Activated CD8-positive, alpha-beta memory T cell treated with anti-CD3 and anti-CD28 coated beads, Interleukin-2, amount 50 U/mL, for 48 hours (primary cell): ENCODE measurements at regions not wholly inside any gene's neighbourhood (a gene's known extent, or its start where the extent isn't known, plus 50 kb on each side); places are given as distances from the start of the nearest gene placed in this dataset.

ENCODE experiments used
- DNase-seq: peaks from one replicate; pipeline ENCODE4 v3.0.0-alpha.2; 2020

DNA sequence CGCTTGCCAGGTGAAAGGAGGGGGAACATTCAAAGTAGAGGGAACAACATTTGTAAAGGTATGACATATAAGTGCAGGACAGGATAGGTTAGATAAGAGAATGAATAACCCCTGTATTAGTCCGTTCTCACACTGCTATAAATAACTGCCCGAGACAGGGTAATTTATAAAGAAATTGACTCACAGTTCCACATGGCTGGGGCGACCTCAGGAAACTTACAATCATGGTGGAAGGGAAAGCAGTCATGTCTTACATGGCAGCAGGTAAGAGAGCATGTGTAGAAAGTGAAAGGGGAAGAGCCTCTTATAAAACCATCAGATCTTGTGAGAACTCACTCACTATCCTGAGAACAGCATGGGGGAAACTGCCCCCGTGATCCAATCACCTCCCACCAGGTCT lies 223.8 kb downstream of the SOX9 start:
- DNase-seq = no peak

DNA sequence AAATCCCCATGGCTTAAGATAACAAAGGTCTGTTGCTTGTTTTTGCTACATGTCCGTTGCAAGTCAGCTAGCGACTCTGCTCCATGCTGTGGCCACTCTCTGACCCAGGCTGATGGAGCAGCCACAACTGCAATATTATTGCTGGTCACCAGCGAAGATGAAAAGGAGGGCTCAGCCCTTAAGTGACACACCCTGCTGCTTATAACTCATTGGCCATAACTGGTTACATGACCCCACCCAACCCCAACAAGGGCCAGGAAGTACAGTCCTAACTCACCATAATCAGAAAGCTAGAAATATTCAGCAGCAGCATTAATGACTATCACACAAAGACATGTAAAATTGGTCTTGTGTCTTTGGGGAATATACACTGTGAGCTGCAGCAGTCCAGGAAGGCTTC lies 224.3 kb downstream of the SOX9 start:
- DNase-seq = no peak

DNA sequence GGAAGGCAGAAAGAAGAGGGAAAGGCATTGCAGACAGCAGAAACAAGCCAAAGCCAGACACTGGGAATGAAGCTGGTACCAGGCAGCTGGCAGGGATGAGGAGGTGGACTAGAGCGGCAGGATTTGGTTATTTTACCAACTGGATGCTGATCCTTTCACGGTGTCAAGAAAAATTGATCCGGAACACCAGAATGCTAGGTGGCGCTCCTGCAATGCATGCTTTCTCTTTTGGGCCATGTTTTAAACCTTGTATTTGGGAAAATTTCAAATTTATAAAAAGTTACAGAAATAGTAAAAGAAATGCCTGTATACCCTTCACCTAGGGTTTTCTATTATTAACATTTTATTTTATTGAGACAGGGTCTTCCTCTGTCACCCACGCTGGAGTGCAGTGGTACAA lies 224.7 kb downstream of the SOX9 start:
- DNase-seq = no peak

DNA sequence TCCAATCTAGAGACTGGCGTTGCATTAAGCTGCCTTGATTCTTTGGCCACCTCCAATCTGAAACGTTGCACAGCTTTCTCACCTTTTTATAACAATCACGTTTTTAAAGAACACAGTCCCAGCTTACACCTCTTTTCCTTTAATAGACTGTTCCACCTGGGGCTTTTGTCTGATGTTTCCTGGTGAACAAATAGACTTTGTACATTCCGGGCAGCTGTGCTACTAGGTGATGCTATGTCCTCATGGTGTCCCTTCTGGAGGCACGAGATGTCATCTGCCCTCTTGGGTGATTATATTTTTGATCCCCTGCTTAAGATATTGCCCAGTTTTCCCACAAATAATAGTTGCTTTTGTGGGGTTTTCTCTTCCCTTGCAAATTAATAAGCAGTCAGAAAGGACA lies 225.5 kb downstream of the SOX9 start:
- no peak for DNase-seq

DNA sequence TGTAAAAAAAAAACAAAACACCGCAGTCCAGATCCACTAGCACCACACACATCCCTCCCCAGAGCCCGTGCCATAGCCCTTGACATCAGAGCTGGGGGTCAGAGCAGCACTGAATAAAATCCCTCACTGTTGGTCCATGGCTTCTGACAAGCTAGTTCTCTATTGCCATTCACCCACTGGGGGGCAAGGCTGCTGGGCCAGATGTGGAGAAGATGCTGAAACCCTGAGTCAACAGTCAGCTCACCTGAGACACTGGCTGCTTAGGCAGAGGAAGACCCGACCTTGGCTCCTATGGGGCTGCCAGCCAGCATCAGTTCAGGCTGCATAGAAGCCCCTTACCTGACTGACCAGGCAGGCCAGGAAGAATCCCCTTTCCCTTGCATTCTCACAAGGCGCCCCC lies 228.2 kb downstream of the SOX9 start:
- DNase-seq = no peak

DNA sequence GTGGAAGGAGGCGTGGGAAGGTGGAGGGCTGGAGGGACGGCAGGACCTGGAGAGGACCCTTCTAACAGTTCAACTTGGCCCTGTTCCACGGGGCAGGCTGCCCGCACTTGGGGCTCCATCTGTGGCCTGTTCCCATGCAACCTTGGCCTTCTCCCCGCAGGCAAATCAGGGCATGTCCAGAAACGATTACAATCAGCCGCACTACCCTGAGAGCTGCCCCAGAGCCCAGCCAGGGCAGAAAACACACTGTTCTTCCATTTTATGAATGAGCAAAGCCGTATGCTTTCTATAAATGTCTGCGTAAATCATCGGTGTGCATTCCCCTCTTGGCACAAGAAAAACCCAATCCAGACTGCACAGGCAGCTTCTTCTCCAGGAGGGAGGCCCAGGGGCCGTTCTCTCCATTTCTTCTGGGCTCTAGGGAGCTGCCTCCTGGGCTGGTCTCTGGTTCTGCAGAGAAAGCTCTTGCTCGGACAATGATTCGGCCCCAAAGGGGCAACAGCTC lies 228.7 kb downstream of the SOX9 start:
- DNase-seq = no peak

DNA sequence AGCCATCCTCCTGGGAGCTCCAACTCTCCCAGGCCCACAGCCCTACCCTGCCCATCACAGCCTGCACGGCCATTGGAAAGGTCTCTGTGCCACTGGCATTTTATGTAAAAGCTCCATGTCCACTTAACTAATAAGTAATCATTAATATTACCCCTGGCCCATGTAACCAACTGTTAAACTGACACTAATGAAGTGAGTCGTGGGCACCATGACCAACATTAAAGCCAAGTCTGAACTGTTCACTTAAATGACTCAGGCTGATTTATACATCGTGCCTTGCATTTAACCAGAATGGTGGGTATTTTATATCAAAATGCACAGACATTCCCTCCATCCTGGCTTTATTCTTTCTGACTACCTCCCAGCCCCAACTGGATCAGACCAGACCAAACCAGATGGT lies 229.3 kb downstream of the SOX9 start:
- no peak for DNase-seq

DNA sequence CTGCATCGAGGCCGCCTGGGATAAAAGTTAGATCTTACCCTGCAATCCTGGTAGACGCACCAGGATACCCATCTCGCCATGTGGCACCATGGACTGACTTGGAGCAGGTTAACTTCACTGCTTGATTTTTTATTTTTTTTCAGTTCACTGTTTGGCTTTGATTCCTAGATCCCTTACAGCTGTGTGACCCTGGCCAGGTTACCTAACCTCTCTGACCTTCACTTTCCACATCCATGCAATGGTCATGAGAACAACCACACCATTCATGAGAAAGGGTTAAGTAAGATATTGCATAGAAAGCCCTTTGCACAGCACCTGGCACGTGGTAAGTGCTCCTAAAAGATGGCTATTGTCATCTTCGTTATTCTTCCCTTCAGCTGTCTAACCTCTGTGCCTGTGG lies 230.5 kb downstream of the SOX9 start:
- no peak for DNase-seq

DNA sequence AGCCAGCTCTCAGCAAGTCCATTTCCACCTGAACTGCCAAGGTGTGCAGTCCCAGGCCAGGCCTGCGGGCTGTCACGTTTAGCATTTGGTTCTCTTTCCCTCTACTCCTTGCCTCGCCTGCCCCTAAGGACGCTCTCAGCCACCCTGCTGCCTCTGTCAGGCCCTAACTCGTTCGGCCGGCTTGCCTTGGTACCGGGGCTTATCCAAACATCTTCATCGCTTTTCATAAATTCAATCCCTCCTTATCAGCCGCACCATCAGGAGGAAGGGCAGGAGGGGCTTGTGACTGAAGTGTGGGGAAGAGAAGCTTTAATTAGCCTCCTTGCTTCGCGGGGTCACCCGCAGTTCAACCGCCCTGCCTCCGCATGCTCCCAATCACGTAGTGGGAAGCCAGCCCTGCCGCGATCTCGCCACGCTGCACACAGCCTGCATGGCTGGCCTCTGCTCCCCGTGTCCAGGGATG lies 231.1 kb downstream of the SOX9 start:
- DNase-seq = no peak

DNA sequence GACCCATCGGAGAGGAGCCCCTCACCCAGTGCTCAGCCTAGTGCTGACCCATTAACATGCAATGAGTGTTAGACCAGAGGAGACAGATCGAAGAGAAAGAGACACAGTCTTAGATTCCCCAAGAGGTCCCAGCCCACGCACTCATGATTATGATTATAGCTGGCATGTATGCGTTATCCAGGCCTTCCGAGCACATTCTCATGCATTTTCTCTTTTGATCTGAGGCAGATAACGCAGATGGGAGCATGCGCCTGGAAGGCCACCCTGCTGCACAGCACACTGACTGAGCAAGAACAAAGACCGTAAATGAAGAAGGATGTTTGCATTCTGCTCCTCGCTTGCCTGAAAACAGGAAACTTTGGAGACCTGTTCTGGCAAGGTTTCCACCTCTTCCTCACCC lies 232.7 kb downstream of the SOX9 start:
- no peak for DNase-seq

DNA sequence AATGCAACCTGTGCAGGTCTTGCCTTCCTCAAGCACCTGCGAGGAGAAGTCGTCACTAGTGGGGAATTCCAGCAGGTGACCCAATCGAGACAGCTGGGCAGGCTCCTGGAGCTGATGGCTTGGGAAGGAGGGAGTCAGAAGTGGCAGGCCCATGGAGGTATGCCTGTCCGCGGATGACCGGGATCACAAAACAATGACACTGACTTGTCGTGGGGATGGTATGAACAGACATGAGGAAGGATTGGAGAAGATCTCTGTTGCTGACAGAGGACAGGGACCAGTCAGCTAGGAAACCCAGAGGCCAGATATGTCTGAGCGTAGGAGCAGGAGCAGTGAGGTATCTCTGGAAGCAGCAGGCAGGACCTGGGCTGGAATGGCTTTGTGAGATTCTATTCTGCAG lies 233.3 kb downstream of the SOX9 start:
- no peak for DNase-seq

DNA sequence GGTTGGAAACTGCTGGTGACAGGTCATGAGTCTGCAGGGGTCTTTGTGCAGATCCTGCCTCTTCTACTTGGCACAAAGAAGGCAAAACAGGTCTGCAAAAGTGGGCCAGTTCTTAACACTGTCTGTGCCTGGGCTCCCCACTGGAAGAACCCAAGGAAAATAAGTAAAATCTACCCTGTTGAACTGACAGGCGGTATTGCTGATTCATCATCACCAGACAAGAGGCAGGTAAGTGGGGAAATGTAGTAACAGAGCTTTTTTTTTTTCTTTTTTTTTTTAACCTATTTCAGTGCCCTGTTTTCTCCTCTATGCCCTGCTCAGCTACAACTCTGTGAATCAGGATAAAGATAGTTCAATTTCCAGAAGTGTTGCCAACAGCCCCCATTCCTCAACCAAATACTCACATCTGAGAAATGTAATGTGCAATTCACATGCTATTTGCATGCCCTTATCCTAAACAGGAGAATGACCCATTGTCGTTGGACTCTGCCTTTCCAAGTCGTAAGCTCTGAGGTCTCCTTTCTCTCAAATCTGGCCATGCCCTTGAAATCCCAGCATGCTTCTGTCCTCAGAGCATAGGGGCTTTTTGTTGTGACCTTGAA lies 237.0 kb downstream of the SOX9 start:
- DNase-seq = no peak

DNA sequence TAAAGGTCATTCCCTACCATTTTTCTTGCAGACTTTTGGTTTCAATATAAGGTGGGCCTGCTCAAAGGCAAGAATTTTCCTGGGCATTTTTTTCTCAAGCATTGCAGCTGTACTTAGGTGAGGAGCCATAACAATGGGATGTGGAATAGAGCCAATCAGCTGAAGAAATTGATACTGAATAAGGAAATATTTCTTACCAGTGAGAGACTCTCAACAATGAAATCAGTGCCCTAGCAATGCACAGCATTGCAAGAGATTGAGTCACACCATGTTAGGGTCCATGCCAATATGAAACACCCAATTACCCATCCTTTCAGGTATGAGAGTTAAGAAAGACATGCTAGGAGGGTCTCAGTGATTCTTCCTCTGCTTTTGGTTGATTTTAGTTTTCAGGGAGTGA lies 237.6 kb downstream of the SOX9 start:
- no peak for DNase-seq

DNA sequence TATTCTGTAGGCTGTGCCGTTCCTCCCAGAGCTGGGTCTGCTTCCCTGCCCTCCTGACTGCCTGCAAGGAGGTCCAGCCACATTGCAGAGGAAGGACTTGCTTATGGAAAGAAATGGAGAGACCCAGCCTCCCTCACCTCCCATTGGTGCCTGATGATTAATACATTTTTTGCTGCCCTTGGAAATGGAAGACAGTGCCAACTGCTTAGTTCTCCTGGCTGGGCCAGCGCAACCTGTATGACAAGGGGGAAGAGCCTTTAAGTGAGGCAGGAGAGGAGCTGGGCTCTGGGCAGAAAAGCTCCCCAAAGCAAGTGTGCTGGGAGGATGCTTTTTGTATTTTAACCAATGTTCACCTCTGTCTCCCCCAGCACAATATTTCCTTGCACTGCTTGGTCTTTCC lies 238.5 kb downstream of the SOX9 start:
- no peak for DNase-seq

DNA sequence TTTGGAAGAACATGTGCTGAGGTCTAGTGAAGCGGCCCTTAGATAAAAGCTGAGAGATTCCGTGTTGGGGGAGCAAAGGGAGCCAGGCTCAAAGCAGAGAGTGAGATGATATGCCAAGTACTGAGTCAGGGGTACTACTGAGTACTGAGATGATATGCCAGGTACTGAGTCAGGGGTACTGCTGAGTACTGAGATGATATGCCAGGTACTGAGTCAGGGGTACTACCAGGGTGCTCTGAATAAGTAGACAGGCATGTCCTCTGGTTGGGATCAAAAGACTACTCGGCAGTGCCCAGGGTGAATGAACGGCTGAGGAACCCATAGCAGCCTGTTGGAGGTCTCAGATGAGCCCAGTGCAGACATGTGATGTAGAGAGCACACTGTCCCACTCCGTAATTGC lies 239.0 kb downstream of the SOX9 start:
- no peak for DNase-seq

DNA sequence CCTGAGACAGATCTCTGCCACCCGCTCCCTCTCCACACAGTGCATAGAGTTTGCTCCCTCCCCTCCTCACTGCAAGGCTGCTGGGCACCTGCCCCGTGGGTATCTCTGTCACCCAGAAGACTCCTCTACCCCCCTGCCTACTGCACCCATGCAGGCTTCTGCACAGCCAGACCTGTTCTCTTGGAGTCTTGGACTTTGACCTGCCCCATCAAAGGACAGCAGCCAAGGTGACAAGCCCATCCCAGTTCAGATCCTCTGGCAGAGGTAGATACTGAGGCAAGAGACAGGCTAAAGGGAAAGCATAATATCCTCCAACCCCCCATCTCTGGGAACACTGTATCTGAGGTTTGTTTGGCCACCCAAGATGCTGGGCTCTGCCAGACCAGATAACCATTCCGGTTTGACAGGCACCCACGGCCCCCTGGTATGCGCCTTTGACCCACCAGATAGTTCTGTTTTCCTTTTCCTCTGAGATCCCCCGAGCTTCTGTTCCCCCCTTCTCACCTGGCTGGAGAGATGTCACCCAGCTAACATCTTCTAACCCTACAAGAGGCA lies 239.6 kb downstream of the SOX9 start:
- DNase-seq = no peak

DNA sequence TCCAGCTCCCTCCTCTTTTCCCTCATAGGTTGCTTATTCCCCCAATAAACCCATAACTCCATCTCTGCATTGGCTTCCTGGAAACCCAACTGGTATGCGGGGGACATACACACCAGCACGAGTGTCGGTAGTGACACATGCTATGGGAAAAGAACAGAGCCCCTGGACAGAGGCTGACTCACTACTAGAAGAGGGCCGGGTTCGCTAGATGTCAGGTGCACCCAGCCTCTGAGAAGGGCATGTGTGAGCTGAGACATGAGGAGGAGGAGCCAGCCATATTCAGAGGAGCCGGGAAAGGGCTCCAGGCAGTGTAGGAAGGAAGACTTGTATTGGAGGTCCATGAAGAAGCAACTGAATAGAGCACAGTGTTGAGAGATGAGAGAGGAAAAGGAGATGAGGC lies 241.1 kb downstream of the SOX9 start:
- no peak for DNase-seq

DNA sequence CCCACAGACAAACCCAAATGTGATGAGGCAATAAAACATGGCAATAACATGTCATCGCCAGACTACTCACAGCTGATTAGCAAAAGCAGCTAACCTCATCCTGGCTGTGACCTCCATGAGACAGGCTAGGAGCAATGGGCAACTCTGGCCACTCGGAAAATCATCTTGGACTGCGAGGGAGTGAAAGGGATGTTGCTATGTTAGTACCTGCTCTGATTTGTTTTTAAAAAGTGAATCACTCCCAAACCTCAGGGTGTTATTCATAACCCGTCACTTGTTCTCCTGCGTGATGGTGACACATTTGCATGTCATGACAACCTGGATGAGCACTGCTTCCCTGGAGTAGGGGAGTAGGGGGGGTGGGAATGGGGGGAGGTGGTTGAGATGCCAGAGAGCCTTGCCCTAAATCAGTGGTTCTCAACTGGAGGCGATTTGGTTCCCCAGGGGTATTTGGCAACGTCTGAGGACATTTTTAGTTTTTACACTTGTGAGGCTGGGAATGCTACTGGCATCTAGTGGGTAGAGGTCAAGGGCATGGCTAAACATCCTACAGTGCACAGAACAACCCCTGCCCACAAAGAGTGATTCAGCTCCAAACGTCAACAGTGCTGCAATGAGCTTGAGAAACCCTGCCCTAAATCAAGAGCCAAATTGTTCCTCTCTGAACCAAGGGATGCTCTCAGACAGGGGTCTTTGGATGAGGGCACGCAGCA lies 241.7 kb downstream of the SOX9 start:
- DNase-seq = no peak

DNA sequence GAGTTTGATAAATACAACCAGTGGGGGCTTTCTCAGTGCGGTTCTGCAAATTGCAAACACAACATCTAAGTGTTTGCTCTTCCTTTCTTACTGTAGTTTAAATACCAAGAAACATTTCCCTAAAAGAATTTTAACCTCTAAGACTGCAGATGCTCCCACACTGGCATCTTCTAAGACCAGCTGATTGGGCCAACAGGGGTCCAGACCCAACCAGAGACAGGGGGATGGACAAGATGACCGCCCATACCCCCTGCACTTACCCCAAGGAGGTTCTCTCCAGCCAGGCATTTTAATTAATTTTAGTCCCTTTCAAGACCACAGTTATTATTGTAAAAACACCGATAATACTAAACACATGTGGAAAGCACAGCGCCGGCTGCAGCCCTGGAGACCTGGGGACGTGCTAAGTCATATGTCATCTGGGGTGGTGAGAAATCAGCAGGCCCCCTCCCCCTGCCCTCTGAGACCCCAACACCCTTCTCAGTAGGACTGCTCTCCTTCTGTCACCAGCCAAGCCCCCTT lies 242.3 kb downstream of the SOX9 start:
- DNase-seq = no peak

DNA sequence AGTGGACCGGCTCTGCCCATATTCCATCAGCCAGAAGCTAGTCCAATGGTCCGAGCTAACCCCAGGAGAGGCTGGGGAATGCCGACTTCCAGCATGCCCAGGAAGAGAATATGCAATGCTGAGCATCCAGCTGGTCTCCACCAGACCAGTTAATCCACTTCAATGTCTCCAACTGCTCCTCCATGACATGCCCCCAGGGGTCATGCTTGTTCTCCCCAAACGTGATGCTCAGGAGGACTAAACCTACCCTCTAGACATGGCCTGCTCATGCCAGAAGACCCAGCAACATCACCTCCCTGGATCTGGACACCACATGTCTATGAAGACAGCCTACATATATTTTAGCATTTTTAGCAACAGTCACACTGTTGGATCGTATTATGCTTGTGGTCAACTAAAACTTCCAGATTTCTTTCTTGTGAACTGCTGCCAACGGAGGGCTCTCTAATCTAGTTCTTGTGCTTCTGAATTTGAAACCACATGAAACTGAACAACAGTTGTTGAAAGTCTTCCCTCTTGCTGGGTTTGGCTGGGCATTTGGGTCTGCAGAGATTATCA lies 245.1 kb downstream of the SOX9 start:
- DNase-seq = no peak

DNA sequence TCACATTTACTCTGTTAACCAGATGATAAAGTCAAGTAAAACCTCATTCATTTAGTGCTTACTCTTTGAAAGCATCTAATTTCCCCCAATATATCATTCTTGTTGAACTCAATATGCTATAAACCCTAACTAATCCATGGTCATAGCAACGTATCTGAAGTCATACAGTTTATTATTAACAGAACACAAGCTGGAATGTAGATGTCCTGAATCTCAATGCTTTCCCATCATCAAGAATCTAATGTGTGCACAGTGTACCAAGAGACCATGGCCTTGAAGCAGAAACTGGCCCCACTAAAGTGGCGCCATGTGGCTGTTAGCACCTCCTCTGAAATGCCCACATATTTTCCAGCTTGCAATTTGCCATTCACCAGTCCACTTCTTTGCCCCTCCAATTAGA lies 245.8 kb downstream of the SOX9 start:
- DNase-seq = no peak

DNA sequence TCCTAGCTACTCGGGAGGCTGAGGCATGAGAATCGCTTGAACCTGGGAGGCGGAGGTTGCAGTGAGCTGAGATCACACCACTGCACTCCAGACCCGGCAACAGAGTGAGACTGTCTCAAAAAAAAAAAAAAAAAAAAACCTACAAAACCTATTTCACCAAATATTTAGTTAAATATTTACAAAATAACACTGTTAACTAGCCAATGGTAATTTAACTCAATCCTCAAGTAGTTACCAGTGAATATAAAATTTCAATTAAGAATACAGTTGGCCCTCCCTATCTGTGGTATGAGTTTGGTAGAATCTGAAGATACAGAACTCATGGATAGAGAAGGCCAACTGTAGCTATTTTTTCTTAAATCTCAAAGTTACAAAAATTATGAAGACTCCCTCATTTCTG lies 247.4 kb downstream of the SOX9 start:
- no peak for DNase-seq

DNA sequence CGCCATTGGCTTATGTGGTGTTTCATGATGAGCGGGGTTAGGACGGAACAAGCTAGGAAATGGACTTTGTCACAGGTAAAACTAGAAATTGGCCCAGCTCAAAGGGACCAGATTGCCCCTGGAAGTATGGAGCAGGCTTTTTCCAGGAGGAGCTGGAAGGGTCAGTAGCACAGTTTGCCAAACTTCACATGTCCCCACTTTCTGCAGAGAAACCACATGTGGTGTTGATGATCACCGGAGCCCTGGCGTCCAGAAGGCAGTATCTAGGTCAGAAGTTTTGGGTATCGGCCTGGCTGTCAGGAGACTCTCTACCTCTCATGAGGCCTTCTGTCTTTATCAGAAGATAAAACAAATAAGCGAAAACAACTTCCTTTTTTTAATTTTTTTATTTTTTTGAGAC lies 248.5 kb downstream of the SOX9 start:
- DNase-seq = no peak

DNA sequence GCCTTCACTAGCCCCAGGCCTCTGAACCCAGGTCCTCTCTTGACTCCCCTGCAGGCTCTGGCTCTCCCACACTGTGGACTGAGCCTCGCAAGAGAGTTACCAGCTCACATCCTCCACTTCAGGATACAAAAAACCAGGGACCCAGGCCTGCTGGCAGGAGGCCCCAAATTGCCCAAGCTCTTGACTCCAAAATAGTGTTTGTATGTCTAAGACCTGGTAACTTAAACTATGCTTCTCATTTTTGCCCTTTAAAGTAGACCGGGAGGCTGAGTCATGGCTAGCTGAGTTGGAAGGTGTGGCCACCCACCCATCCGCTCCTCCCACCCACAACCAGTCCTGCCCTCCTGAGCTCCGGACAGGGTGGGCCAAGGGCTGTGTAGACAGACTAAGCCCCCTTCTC lies 250.0 kb downstream of the SOX9 start:
- DNase-seq = no peak
